HG03103 (cell line): ENCODE measurements at regions not wholly inside any gene's neighbourhood (a gene's known extent, or its start where the extent isn't known, plus 50 kb on each side); places are given as distances from the start of the nearest gene placed in this dataset.
"Not testable (repeated sequence)": the region's sequence is repeated elsewhere in the genome, so short reads cannot be mapped to it uniquely, and the experiment has no call there.

ENCODE experiments used
- ATAC-seq: cut with Tn5 transposase; IDR thresholded peaks from one replicate; pipeline ENCODE4 v1.9.1; 2021; ENCODE audit warnings: low read depth; ENCODE audit not compliant: unreplicated experiment

DNA sequence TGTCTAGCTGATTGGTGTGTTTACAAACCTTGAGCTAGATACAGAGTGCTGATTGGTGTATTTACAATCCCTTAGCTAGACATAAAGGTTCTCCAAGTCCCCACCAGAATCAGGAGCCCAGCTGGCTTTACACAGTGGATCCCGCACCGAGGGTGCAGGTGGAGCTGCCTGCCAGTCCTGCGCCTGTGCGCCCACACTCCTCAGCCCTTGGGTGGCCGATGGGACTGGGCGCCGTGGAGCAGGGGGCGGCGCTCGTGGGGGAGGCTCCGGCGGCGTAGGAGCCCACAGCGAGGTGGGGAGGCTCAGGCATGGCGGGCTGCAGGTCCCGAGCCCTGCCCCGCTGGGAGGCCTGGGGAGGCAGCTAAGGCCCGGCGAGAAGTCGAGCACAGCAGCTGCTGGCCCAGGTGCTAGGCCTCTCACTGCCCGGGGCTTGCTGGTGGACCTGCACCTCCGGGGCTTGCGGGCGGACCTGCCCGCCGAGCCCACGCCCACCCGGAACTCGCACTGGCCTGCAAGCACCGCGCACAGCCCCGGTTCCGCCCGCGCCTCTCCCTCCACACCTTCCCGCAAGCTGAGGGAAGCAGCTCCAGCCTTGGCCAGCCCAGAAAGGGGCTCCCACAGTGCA is 51.0 kb upstream of the CDYL start:
- not testable (repeated sequence) for ATAC-seq

- ATAC-seq = not testable (repeated sequence)
Observed at GRCh38 chr6:4724727-4725126, 51.5 kb upstream of the CDYL start.

- ATAC-seq = no peak
Observed at GRCh38 chr6:4723383-4723782, 52.8 kb upstream of the CDYL start.

- ATAC-seq = not testable (repeated sequence)
Observed at GRCh38 chr6:4721368-4721767, 54.8 kb upstream of the CDYL start.

GRCh38 chr6:4719491-4719890 is 56.7 kb upstream of the CDYL start:
- no peak for ATAC-seq

DNA sequence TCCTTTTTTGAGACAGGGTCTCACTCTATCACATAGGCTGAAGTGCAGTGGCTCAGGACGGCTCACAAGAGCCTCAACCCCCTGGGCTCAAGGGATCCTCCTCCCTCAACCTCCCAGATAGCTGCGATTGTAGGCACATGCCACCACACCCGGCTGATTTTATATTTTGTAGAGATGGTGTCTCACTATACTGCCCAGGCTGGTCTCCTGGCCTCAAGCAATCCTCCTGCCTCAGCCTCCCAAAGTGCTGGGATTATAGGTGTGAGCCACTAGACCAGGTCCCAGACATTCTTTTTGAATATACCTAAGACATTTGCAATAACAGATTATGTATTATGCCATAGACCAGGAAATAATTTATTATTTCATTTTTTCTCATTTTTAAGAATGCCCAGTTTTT is 58.3 kb upstream of the CDYL start:
- ATAC-seq = no peak

- no peak for ATAC-seq
Observed at GRCh38 chr6:4717124-4717523, 59.1 kb upstream of the CDYL start.

- no peak for ATAC-seq
Observed at GRCh38 chr6:4714961-4715501, 61.2 kb upstream of the CDYL start.

GRCh38 chr6:4712291-4712690 is 63.9 kb upstream of the CDYL start:
- ATAC-seq = no peak

DNA sequence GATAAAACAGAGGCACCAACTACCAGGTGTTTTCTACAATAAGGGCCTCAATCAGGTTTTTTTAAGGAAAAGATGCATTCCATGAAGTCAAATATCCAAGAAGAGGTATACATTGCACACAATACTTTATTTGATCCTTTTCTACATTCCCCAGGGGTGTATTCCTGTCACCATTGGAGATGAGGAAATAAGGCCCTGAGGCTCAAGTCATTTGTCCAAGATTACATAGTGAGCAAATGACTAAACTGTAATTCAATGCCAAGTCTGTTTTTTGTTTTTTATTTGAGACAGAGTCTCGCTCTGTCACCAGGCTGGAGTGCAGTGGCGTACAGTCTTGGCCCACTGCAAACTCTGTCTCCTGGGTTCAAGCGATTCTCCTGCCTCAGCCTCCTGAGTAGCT is 69.2 kb upstream of the CDYL start:
- no peak for ATAC-seq

GRCh38 chr6:4705809-4706208 is 70.4 kb upstream of the CDYL start:
- ATAC-seq = no peak

DNA sequence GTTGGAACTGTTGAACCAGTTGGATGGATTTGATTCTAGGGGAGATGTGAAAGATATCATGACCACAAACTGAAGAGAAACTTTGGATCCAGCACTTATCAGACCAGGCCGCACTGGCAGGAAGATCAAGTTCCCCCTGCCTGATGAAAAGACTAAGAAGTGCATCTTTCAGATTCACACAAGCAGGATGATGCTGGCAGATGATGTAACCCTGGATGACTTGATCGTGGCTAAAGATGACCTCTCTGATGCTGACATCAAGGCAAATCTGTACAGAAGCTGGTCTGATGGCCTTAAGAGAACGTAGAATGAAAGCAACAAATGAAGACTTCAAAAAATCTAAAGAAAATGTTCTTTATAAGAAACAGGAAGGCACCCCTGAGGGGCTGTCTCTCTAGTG is 72.8 kb upstream of the CDYL start:
- ATAC-seq = no peak

GRCh38 chr6:4698901-4699659 is 77.1 kb upstream of the CDYL start:
- ATAC-seq = no peak

- no peak for ATAC-seq
Observed at GRCh38 chr6:4693173-4693970, 82.8 kb upstream of the CDYL start.

DNA sequence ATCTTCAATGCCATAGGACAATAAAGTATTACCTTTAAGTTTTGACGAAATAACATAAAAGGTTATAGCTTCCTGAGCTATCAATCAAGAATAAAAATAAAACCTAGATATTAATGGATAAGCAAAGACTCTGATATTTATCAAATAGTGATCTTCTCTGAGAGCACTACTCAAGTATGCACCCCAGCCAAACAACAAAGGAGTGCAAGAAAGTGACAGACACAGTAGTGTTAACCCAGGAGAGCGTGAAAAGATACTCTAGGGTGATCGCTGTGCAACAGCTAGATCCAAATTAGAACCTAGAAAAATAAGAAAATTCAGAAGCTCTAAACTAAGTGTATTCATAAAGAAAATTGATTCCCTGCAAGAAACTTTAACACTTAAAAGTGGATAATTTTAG is 83.5 kb upstream of the CDYL start:
- ATAC-seq = no peak

- ATAC-seq = no peak
Observed at GRCh38 chr6:4687989-4688947, 87.9 kb upstream of the CDYL start.

- ATAC-seq = no peak
Observed at GRCh38 chr6:4687656-4687988, 88.6 kb upstream of the CDYL start.

- ATAC-seq = no peak
Observed at GRCh38 chr6:4682431-4683097, 93.6 kb upstream of the CDYL start.

- no peak for ATAC-seq
Observed at GRCh38 chr6:4678506-4679300, 97.5 kb upstream of the CDYL start.
